Mammary epithelial cell (primary cell): ENCODE measurements at regions not wholly inside any gene's neighbourhood (a gene's known extent, or its start where the extent isn't known, plus 50 kb on each side); places are given as distances from the start of the nearest gene placed in this dataset.

Source experiments
- EZH2 ChIP-seq: IDR thresholded peaks from 2 replicates; pipeline ENCODE4 v1.6.1; 2012; ENCODE audit warnings: low read length, inconsistent platforms, borderline replicate concordance
- TF ChIP-seq, protein P1 (sequence below), 2 donors: IDR thresholded peaks in 1 of 2; conservative IDR thresholded peaks in 1 of 2; 2 replicates each; pipeline ENCODE4 v1.5.1; 2011 to 2012; ENCODE audit warnings: inconsistent platforms in 2 of 2, low read length in 2 of 2, mild to moderate bottlenecking in 2 of 2, control low read depth in 1 of 2, low read depth in 1 of 2; ENCODE audit not compliant: insufficient read depth in 1 of 2; ENCODE audit errors: extremely low read depth in 1 of 2

DNA sequence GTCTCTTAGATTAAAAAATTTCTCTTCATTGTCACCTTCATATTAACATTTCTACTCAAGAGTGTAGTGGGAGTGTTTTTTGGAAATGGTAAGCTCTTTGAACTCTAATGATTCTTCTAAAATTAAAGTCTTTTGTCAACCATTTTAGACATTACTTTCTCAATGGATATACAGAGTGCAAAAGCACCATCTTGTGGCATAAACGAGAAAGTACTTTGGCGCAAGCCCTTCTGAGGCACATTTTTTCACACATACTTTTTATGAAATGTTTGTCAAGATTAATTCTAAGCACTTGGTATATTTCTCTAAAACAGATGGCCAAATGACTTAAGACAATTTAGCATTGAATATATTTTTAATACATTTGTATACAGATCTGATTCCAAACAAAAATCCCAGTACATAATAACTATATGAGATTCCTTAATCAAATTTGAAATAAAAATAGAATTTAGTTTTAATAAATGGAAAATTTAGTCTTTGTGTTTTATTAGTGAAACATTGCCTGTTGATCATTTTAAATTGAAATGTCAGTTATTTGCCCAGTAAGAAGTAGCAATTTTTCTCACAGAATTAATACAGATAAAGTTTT is 63.3 kb upstream of the GALNT5 start:
- TF ChIP-seq, protein P1, sequence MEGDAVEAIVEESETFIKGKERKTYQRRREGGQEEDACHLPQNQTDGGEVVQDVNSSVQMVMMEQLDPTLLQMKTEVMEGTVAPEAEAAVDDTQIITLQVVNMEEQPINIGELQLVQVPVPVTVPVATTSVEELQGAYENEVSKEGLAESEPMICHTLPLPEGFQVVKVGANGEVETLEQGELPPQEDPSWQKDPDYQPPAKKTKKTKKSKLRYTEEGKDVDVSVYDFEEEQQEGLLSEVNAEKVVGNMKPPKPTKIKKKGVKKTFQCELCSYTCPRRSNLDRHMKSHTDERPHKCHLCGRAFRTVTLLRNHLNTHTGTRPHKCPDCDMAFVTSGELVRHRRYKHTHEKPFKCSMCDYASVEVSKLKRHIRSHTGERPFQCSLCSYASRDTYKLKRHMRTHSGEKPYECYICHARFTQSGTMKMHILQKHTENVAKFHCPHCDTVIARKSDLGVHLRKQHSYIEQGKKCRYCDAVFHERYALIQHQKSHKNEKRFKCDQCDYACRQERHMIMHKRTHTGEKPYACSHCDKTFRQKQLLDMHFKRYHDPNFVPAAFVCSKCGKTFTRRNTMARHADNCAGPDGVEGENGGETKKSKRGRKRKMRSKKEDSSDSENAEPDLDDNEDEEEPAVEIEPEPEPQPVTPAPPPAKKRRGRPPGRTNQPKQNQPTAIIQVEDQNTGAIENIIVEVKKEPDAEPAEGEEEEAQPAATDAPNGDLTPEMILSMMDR (conservative IDR thresholded peaks at IDR 0.05 in 1 of 2, IDR thresholded peaks at IDR 0.05 in 1 of 2; ENCODE audit: extremely low read depth in 1 of 2, insufficient read depth in 1 of 2, low read depth in 1 of 2, low read length in 2 of 2): peak; percentile 75 to 84
- no peak for TF ChIP-seq EZH2
